Fibroblast of the aortic adventitia (primary cell): ENCODE measurements at regions not wholly inside any gene's neighbourhood (a gene's known extent, or its start where the extent isn't known, plus 50 kb on each side); places are given as distances from the start of the nearest gene placed in this dataset.

Experiments
- DNase-seq: peaks from one replicate; pipeline ENCODE4 v3.0.0-alpha.2; 2010; ENCODE audit warnings: low read depth
- H3K4me3 ChIP-seq: 2 replicates; pipeline ENCODE4 v1.5.1; 2011; ENCODE audit warnings: low read depth, mild to moderate bottlenecking, control low read depth, low read length, moderate library complexity
- CTCF ChIP-seq: IDR thresholded peaks from 2 replicates; pipeline ENCODE4 v1.5.1; 2011; ENCODE audit warnings: mild to moderate bottlenecking, low read length, control low read depth, inconsistent platforms; ENCODE audit not compliant: insufficient read depth

- DNase-seq, result no peak
Measured at GRCh38 chr21:18460979-18461378, 57.4 kb upstream of the TMPRSS15 start.

GRCh38 chr21:18461743-18462142, 58.2 kb upstream of the TMPRSS15 start:
- no peak overlapping the region for H3K4me3 ChIP-seq
- DNase-seq, result no peak
- TF ChIP-seq CTCF, result no peak

More at GRCh38 chr21:18460979-18461378, 57.4 kb upstream of the TMPRSS15 start:
- TF ChIP-seq CTCF, result no peak
- no peak overlapping the region for H3K4me3 ChIP-seq

GRCh38 chr21:18467715-18468114, 64.1 kb upstream of the TMPRSS15 start:
- no peak for DNase-seq
- no peak for TF ChIP-seq CTCF
- H3K4me3 ChIP-seq, result no peak overlapping the region

GRCh38 chr21:18468790-18469189, 65.2 kb upstream of the TMPRSS15 start:
- no peak for DNase-seq
- H3K4me3 ChIP-seq, result no peak overlapping the region
- TF ChIP-seq CTCF, result no peak

GRCh38 chr21:18476639-18477038, 73.1 kb upstream of the TMPRSS15 start:
- TF ChIP-seq CTCF, result no peak
- H3K4me3 ChIP-seq, result no peak overlapping the region
- DNase-seq, result no peak

GRCh38 chr21:18477043-18477442, 73.5 kb upstream of the TMPRSS15 start:
- no peak for DNase-seq
- no peak for TF ChIP-seq CTCF

GRCh38 chr21:18478513-18478912, 74.9 kb upstream of the TMPRSS15 start:
- no peak for DNase-seq
- TF ChIP-seq CTCF, result no peak
- H3K4me3 ChIP-seq, result no peak overlapping the region

More at GRCh38 chr21:18477043-18477442, 73.5 kb upstream of the TMPRSS15 start:
- H3K4me3 ChIP-seq, result no peak overlapping the region
